Iris pigment epithelial cell (primary cell): ENCODE measurements at regions not wholly inside any gene's neighbourhood (a gene's known extent, or its start where the extent isn't known, plus 50 kb on each side); places are given as distances from the start of the nearest gene placed in this dataset.
A peak's percentile ranks its signal among the peaks of the same experiment; 100 is the strongest.

Experiments
- DNase-seq: peaks from one replicate; pipeline ENCODE4 v3.0.0-alpha.2; 2011; ENCODE audit warnings: low read depth

DNA sequence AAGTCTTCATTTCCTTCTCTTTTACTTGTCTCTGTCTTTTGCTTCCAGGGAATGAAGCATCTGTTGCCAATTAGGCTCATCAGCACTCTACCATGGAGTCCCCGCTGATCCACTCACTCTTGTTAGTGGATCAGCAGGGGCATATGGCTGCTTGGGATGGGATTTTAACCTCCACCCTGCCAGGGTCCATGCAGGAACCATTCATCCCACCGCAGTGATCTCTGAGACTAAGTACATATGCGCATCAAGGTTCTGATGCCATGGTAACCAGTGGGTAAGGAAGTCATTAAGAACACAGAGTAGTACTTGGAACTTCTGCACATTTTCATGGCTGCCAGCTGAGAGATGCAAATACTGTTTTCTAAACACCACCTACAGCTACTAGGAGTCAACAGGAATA lies 374.0 kb upstream of the ALCAM start:
- DNase-seq: no peak

DNA sequence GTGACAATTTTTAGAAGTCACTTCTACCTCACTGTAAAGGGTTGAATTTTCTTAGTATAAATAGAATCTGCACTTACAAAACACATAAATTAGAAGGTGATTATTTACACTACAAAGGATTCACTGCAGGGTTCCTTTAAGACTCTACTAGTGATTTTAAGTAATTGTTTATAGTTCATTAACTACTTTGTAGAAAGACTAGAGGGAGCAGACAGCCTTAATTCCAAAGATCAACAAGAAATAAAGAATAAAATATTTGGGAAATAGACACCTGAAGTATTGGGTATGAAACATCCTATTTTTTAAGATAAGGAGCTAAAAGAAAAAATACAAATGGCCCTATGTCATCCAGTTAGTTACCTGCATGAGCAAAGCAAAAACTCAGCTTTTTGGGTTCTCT lies 360.5 kb upstream of the ALCAM start:
- no peak for DNase-seq

DNA sequence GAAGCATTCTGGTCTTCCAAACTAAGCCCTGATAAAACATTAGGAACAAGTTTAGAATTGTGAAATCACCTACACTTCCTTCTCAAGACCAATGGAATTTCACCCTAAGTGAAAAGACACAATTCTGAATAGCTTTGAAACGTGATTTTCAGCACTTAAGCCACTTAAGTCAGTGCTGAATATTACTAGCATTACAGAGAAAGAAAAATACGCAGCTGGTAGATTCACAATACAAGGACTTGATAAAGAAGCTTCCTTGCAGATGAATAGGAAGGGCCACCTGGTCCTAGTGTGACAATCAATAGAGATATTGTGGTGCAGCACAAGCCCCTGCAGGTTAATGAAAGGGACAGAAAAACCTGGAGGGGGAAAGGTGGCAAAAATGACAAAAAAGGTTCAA lies 353.1 kb upstream of the ALCAM start:
- no peak for DNase-seq

DNA sequence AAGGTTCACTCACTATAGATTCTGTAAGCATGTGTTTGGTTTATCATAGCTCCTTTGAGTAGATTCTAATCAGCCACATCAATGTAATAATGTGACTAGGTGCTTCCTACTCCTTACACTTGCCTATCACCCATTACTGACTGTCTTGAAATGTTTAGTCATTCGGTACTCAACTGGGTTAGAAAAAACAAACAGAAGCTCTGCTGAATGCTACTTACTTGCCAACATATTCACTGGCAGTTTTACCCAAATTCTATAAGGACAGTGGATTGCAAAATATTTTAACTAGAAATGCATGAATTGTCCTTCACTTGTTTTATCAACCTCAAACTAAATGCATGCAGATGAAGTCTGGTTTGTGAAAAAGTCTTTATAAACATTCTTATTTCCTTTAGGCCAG lies 352.1 kb upstream of the ALCAM start:
- peak; percentile 56 for DNase-seq

DNA sequence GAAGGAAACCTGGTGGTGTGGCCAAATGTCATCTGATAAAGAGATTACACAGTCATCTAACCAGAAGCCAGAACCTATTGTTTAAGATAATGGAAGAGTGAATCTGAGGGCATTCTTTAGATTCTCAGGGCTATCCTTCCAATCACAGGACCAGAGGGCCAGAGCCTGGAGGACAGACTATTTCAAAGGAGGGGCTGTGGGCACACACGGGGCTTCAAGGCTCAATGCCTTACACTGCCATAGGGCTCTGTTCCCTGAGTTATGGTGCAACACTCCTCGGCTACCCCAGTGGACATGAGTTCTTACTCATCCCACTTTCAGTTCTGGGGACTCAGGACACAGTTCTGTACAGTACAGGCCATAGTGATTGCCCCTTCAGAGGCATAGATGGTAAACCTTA lies 343.9 kb upstream of the ALCAM start:
- DNase-seq: no peak

DNA sequence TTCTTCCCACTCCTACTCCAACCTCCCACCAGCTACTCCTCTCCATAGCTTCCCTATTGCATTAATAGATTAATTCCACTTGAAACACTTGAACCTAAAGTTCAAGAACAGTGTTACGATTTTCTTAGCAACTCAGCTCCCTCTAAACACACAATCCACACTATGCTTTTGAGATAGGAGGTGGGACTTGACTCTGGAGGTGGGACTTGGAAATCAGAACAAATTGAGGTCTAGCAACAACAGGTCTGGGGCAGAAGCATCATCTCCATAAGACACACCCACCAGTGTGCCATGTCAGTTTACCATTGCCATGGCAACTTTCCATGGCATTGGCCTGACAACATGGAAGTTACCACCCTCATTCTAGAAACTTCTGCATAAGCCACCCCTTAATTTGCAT lies 336.5 kb upstream of the ALCAM start:
- no peak for DNase-seq

DNA sequence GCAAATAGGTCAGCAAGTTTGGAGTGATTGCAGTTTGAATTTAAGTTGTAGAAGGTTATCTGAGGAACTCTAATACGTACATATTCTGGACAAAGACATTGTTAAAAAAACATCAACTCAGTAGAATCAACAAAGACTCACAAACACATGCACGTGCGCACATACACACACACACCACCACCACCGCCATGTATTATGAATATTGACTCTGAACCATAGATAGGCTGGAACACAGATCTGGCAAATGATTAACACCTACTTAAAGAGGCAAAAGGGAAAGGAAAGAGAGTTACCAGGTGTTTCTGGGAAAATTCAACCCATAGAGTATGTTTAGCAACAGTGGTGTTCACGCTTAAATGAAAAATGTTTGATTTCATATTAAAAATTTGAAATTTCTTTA lies 334.2 kb upstream of the ALCAM start:
- DNase-seq: no peak

DNA sequence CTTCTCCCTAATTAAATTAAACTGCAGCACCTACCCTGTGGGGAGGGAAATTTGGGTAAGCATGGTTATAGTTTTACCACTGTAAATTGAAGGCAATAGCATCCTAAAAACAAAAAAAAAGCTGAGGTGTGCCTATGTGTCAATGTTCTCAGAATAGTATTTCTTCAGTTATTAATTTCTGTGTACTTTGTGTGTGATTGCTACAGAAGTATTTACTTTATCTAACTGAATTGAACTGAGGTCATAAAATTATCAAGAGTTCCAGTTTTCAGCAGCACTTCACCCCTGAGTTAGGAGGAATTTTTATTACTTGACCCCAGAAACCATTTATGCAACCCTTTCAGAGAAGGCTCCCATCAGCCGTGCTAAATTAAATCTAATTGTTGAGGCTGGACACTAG lies 333.6 kb upstream of the ALCAM start:
- DNase-seq: no peak

DNA sequence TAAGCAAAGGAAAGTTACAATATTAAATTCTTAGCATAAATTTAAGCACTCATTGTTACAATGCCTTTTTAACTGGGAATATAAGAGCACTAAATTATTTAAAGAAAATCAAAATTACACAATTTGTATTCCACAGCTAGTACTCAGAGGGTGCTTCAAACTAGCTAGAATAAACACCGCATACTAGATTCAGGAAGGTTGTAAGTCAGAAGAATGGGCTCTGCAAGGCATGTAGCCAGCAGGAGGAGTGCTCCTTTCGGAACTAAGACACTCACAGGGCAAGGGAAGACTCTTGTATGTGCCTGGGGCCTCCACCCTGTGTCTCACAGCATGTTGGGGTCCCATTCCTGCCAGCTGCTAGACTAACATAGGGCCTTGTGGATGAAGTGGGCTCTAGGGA lies 327.7 kb upstream of the ALCAM start:
- no peak for DNase-seq

DNA sequence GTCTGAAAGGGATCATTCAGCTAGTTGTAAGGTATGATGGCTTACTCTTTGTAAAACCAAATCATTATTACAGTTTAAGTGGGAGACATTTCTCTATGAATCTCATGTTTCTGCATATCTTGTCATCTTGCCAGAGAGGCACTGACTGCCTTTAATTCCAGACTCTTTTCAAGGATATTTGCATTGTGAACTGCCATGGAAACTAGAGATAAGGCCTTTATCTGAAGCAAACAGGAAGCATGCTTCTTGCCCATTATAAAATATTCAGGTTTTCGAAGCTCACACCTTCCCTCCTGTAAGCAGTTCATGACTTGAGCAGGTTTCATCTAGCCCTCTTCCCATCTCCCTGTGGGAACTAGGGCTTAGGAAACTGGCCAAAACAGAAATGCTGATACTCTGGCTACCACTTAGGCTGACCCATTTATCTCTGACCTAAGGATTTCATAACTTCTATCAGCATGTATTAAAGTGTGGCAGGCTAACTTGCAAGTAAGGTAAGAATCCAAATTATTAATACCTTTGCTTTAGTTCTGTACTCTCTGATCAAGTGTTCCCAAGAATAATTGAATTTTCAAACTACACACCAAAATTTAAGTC lies 326.6 kb upstream of the ALCAM start:
- DNase-seq: peak; percentile 59

DNA sequence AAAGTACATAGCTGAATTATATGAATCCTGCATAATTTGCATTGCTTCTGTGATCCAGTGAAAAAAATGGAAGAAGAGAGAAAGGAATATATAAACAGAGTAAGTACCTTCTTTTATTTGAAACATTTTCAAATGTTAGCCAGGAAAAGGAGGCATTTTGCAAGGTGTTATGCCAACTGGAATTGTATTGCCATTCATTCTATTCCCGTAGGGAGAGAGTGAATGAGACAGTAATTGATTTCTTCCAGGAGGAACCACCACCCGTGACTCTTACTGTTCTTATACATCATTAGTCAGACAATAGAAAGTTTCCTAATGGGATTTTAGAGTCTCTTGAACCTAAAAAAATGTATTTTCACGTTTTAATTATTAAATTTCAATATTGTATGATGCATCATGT lies 324.1 kb upstream of the ALCAM start:
- no peak for DNase-seq

DNA sequence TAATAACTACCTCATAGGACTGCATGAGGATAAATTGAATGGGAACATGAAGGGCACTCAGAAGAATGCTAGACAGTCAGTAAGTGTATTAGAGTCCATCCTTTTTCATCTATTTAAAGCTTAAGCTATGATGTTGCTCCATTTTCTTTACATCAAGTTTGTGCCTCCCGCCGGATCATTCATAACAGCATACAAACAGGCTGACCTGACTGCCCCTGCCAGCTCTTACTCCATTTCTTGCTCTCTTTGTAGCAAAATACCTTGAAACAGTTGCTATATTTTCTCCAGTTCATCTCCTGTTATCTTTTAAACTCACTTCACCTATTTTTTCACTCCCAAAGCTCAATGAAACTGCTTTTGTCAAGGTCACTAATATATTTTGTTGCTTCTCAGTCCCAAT lies 315.6 kb upstream of the ALCAM start:
- DNase-seq: no peak

DNA sequence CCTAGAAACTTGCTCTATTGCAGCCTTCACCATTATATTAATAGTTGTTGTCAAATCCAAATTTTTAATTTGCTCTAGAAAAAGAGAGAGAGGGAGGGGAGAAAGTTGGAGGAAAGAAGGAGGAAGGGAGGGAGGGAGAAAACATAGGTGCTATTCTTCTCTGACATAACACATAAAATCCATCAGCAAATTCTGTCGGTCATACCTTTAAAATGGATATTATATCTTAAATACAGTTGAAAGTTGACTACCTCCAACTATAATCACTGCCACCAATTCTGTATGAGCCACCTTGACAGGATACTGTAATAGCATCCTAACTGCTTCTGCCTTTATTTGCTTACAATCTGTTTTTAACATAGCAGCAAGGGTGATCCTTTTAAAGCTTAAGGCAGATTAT lies 314.7 kb upstream of the ALCAM start:
- no peak for DNase-seq

DNA sequence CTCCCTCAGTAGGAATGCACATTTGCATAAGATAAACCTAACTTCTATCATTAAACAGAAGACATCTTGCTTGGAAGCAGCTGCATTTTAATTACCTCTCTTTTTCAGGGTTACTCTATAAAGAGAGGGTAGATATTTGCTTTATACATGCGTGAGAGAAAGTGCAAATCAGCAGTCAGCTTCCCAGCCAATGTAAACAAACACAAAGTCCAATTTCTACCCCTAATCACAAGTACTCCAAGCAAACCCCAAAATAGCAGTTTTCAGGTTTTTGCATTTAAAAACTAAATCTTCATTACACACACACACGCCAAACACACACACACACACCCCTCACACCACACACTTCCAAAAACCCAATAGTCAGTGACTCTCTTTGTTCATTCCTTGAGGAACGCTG lies 303.9 kb upstream of the ALCAM start:
- DNase-seq: no peak

DNA sequence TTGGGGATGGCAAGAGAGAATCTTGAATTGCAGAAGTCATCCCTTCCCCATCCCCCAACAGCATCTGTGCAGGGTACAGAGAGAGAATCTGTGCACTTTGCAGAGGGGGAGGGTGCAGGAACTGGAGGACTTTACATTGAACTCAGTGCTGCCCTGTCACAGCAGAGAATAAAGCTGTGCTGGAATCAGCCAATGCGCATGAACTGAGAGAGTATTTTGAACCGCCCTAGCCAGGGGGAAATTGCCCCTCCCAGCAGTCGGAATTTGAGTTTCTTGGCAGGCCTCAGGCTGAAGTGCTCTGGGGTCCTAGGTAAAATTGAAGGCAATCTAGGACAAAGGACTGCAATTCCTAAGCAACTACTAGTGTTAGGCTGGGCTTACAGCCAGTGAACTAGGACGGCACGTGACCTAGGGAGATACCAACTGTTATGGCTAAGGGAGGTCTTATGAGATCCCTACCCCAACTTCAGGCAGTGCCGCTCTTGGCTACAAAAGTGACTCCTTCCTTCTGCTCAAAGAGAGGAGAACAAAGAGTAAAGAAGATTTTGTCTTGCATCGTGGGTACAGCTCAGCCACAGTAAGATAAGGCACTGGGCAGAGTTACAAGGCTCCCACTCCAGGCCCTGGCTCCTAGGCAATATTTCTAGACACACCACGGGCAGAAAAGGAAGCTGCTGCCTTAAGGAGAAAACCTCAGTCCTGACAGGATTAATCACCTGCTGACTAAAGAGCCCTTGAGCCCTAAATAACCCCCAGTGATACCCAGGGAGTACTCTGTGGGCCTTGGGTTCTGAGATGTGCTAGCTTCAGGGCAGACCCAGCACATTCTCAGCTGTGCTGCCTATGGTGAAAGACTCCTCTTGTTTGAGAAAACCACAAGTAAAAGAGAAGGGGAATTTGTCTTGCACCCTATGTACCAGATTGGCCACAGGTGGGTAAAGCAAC lies 300.5 kb upstream of the ALCAM start:
- no peak for DNase-seq

DNA sequence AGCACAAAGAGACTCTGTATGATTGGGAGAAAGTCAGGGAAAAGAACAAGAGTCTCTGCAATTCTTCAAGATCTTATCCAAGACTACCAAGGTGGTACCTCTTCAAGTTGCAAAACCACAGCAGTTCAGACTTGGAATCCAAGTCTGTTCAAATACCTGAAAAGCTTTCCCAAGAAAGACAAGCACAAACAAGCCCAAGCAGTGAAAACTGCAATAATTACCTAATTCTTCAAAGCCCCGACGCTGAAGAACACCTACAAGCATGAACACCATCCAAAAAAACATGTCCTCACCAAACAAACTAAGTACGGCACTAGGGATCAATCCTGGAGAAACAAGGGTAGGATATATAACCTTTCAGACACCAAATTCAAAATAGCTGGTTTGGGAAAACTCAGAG lies 299.3 kb upstream of the ALCAM start:
- no peak for DNase-seq

DNA sequence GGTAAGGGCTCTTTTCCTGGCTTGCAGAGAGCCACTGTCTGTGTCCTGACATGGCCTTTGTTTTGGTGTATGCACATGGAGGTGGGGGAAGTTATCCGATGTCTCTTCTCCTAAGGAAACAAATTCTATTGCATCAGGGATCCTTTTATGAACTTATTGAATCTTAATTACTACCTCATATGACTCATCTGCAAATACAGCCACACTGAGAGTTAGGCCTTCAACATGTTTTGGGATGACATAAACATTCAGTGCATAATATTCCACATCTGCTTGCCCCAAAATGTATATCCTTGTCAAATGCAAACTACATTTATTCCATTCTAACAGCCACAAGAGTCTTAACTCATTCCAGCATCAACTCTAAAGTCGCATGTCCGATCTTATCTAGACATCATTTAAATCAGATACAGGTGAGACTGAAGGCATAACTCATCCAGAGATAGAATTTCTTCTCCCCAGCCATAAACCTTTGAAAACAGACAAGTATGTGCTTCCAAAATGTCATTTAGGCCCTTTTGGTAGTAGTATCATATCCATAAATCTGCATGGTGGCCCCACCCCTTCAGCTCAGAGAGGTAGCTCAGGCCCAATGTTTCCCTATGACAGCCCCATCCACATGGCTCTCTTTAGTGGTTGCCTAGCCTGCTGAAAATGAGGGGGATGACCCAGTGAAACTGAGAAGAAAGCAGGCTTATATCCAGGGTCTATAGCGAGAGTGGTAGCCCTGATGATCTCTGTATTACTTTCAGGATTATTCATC lies 289.5 kb upstream of the ALCAM start:
- no peak for DNase-seq

DNA sequence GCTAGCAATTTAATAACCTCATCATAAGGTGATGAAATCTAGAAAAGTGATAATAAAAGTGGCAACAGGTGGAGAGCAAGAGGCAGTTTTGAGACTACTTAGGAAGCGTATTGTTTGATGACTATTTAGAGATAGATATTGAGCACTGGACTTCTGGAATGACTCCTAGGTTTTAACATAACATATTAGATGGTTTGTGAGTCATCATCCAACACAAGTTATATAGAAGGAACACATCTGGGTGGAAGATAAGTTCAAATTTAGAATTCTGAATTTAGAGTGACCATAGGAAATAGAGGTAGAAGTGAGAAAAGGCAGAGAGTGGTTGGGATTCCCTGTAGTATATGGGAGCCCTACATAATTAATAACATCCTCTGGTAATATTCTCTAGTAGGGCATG lies 282.8 kb upstream of the ALCAM start:
- no peak for DNase-seq

DNA sequence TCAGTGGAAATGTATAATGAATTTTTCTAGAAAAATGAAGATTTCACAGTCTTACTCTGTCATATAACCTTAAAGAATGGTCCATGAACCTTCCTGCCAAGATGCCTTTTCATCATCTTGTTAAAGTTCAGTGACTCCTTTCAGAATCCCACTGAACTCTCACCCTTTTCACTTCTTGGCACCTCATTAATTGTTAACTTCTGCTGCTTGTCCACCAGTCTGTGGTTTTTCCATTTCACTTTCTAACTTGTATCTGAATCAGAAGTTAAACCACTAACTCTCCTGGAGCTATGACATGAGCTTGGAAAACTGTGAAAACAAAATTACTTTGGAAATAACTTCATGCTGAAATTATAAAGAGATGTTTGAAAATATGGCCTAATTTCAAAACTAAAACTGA lies 281.2 kb upstream of the ALCAM start:
- no peak for DNase-seq

DNA sequence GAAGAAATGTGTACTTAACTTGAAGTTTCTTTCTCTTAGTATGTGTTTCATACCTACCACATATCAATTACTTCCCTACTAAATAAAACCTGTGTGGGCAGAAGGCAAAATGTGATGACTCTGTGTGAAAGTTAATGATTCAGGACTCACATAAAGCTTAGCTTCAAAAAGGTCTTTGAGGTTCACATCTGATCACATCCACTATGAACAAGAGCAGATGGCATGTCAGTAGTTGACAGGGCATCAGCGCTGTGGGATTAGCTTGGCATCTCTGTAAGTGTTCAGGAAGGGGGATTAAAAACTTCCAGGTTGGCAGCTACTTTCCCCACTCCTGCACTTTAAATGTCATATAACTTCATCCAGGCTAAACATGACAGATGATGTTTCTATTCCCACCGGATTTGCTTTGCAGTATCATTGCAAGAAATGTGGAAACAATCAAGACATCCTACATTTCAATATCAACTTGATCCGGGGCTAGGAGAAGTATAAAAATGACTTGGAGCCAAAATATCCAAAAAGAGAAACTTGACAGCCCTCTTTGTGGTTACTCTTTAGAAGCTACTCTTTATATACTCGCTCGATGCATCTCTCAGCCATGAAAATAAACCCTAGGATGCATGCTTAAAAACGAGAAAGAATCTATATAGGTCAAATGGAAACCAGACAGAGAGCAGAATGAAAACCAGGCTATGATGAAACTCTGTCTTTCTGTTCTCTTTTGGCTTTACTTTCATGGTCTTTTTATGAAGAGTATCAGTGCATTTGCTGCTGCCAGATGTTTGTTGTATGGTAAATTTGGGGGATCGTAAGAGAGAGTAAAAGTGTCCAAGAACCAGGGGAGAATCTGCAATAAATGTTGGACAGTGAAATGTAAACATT lies 273.1 kb upstream of the ALCAM start:
- DNase-seq: no peak

DNA sequence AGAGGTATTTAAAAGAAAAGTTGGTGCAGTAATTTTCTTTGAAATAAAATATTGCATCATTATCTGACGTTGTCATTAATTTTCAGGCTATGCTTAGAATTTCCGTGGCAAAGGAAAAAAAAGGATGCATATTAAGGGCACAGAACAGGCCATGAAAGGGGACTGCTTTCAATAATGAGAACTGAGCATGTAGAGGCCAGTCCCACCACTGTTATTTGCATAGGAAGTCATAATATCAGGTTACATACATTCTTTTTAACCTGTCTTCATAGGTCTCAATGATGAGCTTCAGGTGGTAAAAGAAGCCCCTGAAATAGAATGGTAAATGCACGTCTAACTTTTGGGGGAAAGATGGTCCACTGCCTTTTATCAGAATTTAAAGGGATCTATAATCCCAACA lies 272.1 kb upstream of the ALCAM start:
- no peak for DNase-seq

DNA sequence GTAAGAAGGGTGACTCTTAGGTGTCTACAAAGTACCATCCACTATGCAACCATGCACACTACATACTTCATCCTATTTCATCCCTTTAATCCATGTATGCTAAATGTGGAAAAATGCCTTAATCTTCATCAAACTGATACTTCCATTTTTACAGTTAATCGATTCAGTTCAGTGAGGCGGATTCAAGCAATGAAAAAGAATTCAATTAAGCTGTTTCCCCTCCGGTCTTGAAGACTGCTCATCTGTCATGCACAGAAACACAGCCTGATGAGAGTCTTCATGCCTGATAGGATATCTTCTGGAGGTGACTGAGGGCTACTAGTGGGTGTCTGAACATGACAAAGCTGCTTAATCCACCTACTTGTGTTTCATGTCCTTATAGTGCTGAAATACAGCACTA lies 270.6 kb upstream of the ALCAM start:
- no peak for DNase-seq
